T-cell (primary cell): ENCODE measurements at regions not wholly inside any gene's neighbourhood (a gene's known extent, or its start where the extent isn't known, plus 50 kb on each side); places are given as distances from the start of the nearest gene placed in this dataset.
"Not testable (repeated sequence)": the region's sequence is repeated elsewhere in the genome, so short reads cannot be mapped to it uniquely, and the experiment has no call there.

Source experiments
- ATAC-seq, 4 experiments: fragments of 200-7000 bp in 3 of 4; fragments of 150-1000 bp in 1 of 4; cut with Tn5 transposase; replicated peaks in 1 of 4; 1 replicate in 3 of 4; 2 replicates in 1 of 4; pipeline ENCODE4 v1.10.0; 2021; ENCODE audit warnings: moderate library complexity in 3 of 4, mild to moderate bottlenecking in 2 of 4, moderate number of reproducible peaks in 1 of 4
- CTCF ChIA-PET, 2 donors: fragments of 300-600 bp; sonication (Branson Sonifier 250); formaldehyde crosslinking; loops; one replicate each; lab custom pipeline; 2022; ENCODE audit warnings: antibody characterized with exemption in 2 of 2; lab: Charles Lee
- POLR2A ChIA-PET, 2 donors: fragments of 300-600 bp; sonication (Branson Sonifier 250); formaldehyde crosslinking; loops; one replicate each; lab custom pipeline; 2022; ENCODE audit warnings: antibody characterized with exemption in 2 of 2; lab: Charles Lee
- DNase-seq, 35 experiments: peaks; one replicate each; pipeline versions ENCODE4 v3.0.0 to v3.0.0-alpha.2; 2013 to 2023
- H3K27ac ChIP-seq: one replicate; pipeline ENCODE4 v1.5.1; 2013; ENCODE audit warnings: low read length
- H3K27me3 ChIP-seq, 2 experiments: replicated peaks in 1 of 2; 1 replicate in 1 of 2; 2 replicates in 1 of 2; pipeline versions ENCODE4 v1.6.1 to v1.7.0; 2013; ENCODE audit warnings: low read length in 1 of 2, mixed read lengths in 1 of 2; ENCODE audit not compliant: control insufficient read depth in 2 of 2, insufficient read depth in 2 of 2; ENCODE audit errors: extremely low read depth in 1 of 2
- H3K36me3 ChIP-seq, 2 donors: 1 replicate in 1 of 2; 2 replicates in 1 of 2; pipeline versions ENCODE4 v1.6.1 to v1.7.0; 2013; ENCODE audit warnings: low read length in 1 of 2; ENCODE audit not compliant: control insufficient read depth in 2 of 2, insufficient read depth in 1 of 2; ENCODE audit errors: extremely low read depth in 1 of 2
- H3K4me1 ChIP-seq, 2 experiments: 1 replicate in 1 of 2; 2 replicates in 1 of 2; pipeline versions ENCODE4 v1.6.1 to v1.7.0; 2013; ENCODE audit warnings: low read length in 2 of 2, mixed read lengths in 1 of 2; ENCODE audit not compliant: insufficient read depth in 2 of 2, control insufficient read depth in 1 of 2; ENCODE audit errors: extremely low read depth in 1 of 2
- H3K4me3 ChIP-seq, 2 donors: 1 replicate in 1 of 2; 2 replicates in 1 of 2; pipeline versions ENCODE4 v1.5.1 to v1.7.0; 2013; ENCODE audit warnings: mild to moderate bottlenecking in 2 of 2, low read length in 1 of 2, moderate library complexity in 1 of 2; ENCODE audit not compliant: control insufficient read depth in 1 of 2; ENCODE audit errors: extremely low read depth in 1 of 2
- H3K9me3 ChIP-seq: 2 replicates; pipeline ENCODE4 v1.7.0; 2013
- H3K27ac Mint-ChIP-seq, 2 donors: one replicate each; pipeline ENCODE4 v1.8.0; 2020 to 2021; ENCODE audit warnings: mild to moderate bottlenecking in 2 of 2, mixed read lengths in 2 of 2
- H3K27me3 Mint-ChIP-seq, 2 donors: one replicate each; pipeline ENCODE4 v1.8.0; 2021 to 2022; ENCODE audit warnings: mixed read lengths in 2 of 2
- H3K36me3 Mint-ChIP-seq: one replicate; pipeline ENCODE4 v1.8.0; 2021; ENCODE audit warnings: mixed read lengths
- H3K4me1 Mint-ChIP-seq, 3 donors: one replicate each; pipeline ENCODE4 v1.8.0; 2020 to 2022; ENCODE audit warnings: mixed read lengths in 3 of 3, mild to moderate bottlenecking in 1 of 3
- H3K4me3 Mint-ChIP-seq, 3 donors: one replicate each; pipeline ENCODE4 v1.8.0; 2020 to 2022; ENCODE audit warnings: mild to moderate bottlenecking in 3 of 3, mixed read lengths in 3 of 3, moderate library complexity in 3 of 3
- H3K9me3 Mint-ChIP-seq, 3 donors: one replicate each; pipeline ENCODE4 v1.8.0; 2020 to 2022; ENCODE audit warnings: mixed read lengths in 3 of 3
- WGBS: methylation state at CpG from one replicate; pipeline ENCODE4 v1.1.5; 2013; ENCODE audit warnings: missing lambda C conversion rate; ENCODE audit not compliant: insufficient coverage; 5-methylcytosine and 5-hydroxymethylcytosine counted together

GRCh38 chr4:115956054-115956796, 842.8 kb upstream of the NDST4 start:
- H3K36me3 ChIP-seq, H3K4me3 Mint-ChIP-seq, H3K4me1 Mint-ChIP-seq, H3K4me1 ChIP-seq, H3K27ac ChIP-seq, H3K9me3 ChIP-seq, H3K4me3 ChIP-seq, ATAC-seq, DNase-seq, POLR2A ChIA-PET, H3K27me3 Mint-ChIP-seq, H3K27ac Mint-ChIP-seq, CTCF ChIA-PET, H3K36me3 Mint-ChIP-seq, H3K9me3 Mint-ChIP-seq, H3K27me3 ChIP-seq: not testable (repeated sequence)
- 100% methylated on average over 1 of the region's 6 CpGs for whole genome bisulfite sequencing

- Mint-ChIP-seq H3K4me3 (no peak overlapping the region), H3K9me3 (peaks cover 0 to 7% (median 0%) of the 10 kb centered on the region in 3 donors), H3K27ac (no peak overlapping the region), H3K27me3 (no peaks in the 10 kb centered on the region), H3K36me3 (no peaks in the 10 kb centered on the region), H3K4me1 (no peaks in the 10 kb centered on the region)
- CTCF ChIA-PET, result no interaction called here
- DNase-seq, result no peak
- 86% methylated on average over 10 of the region's 10 CpGs for WGBS
- Histone ChIP-seq H3K4me3 (no peak overlapping the region), H3K4me1 (no peaks in the 10 kb centered on the region), H3K36me3 (no peaks in the 10 kb centered on the region), H3K27ac (no peak overlapping the region), H3K27me3 (no peaks in the 10 kb centered on the region), H3K9me3 (no peaks in the 10 kb centered on the region)
- POLR2A ChIA-PET, result no interaction called here
- ATAC-seq, result no peak
These were observed 837.4 kb upstream of the NDST4 start for GRCh38 chr4:115950806-115951205.

GRCh38 chr4:115949974-115950743, 836.7 kb upstream of the NDST4 start:
- H3K27ac Mint-ChIP-seq, DNase-seq, CTCF ChIA-PET: not testable (repeated sequence)

GRCh38 chr4:115945026-115945425, 831.6 kb upstream of the NDST4 start:
- Mint-ChIP-seq H3K27me3 (no peaks in the 10 kb centered on the region), H3K36me3 (no peaks in the 10 kb centered on the region), H3K9me3 (peaks cover 1 to 8% (median 7%) of the 10 kb centered on the region in 3 donors), H3K4me1 (no peaks in the 10 kb centered on the region), H3K27ac (no peak overlapping the region), H3K4me3 (no peak overlapping the region)
- no peaks in the 10 kb centered on the region for H3K27me3 ChIP-seq
- H3K27ac ChIP-seq, result no peak overlapping the region
- H3K4me1 ChIP-seq, result no peaks in the 10 kb centered on the region
- WGBS, result no CpG with 5 or more reads among the region's 3 CpGs
- no peak overlapping the region for H3K4me3 ChIP-seq
- ATAC-seq (no peak), DNase-seq (no peak)
- ChIA-PET CTCF (no interaction called here), POLR2A (no interaction called here)
- H3K36me3 ChIP-seq, result no peaks in the 10 kb centered on the region
- no peaks in the 10 kb centered on the region for H3K9me3 ChIP-seq

More at GRCh38 chr4:115949974-115950743, 836.7 kb upstream of the NDST4 start:
- H3K9me3 ChIP-seq, H3K4me3 ChIP-seq, H3K27me3 Mint-ChIP-seq, ATAC-seq, H3K27ac ChIP-seq, POLR2A ChIA-PET, H3K27me3 ChIP-seq, H3K4me3 Mint-ChIP-seq, H3K4me1 Mint-ChIP-seq, H3K9me3 Mint-ChIP-seq, H3K4me1 ChIP-seq, H3K36me3 Mint-ChIP-seq, H3K36me3 ChIP-seq: not testable (repeated sequence)
- WGBS, result 60% methylated on average over 1 of the region's 3 CpGs

- Histone ChIP-seq H3K4me3 (no peak overlapping the region), H3K36me3 (no peaks in the 10 kb centered on the region), H3K4me1 (no peaks in the 10 kb centered on the region), H3K27me3 (no peaks in the 10 kb centered on the region), H3K27ac (no peak overlapping the region), H3K9me3 (no peaks in the 10 kb centered on the region)
- Mint-ChIP-seq H3K27ac (no peak overlapping the region), H3K4me1 (no peaks in the 10 kb centered on the region), H3K9me3 (peaks cover 0 to 8% (median 7%) of the 10 kb centered on the region in 3 donors), H3K36me3 (no peaks in the 10 kb centered on the region), H3K27me3 (no peaks in the 10 kb centered on the region), H3K4me3 (no peak overlapping the region)
- CTCF ChIA-PET, result no interaction called here
- ATAC-seq, result no peak
- POLR2A ChIA-PET, result no interaction called here
- WGBS, result 80% methylated on average over 1 of the region's 5 CpGs
- DNase-seq, result no peak
These were observed 830.9 kb upstream of the NDST4 start for GRCh38 chr4:115944146-115944905.

GRCh38 chr4:115938764-115939443, 825.5 kb upstream of the NDST4 start:
- H3K27ac Mint-ChIP-seq, result no peak overlapping the region
- ChIA-PET POLR2A (no interaction called here), CTCF (no interaction called here)
- peaks cover 0 to 5% (median 0%) of the 10 kb centered on the region in 3 donors for H3K9me3 Mint-ChIP-seq
- H3K27me3 ChIP-seq, result no peaks in the 10 kb centered on the region
- H3K4me1 Mint-ChIP-seq, result no peaks in the 10 kb centered on the region
- no peaks in the 10 kb centered on the region for H3K27me3 Mint-ChIP-seq
- H3K27ac ChIP-seq, result no peak overlapping the region
- no CpG with 5 or more reads among the region's 4 CpGs for WGBS
- H3K4me1 ChIP-seq, result no peaks in the 10 kb centered on the region
- no peaks in the 10 kb centered on the region for H3K36me3 ChIP-seq
- no peaks in the 10 kb centered on the region for H3K36me3 Mint-ChIP-seq
- no peak for DNase-seq
- no peak for ATAC-seq
- no peak overlapping the region for H3K4me3 Mint-ChIP-seq
- H3K4me3 ChIP-seq, result no peak overlapping the region
- H3K9me3 ChIP-seq, result no peaks in the 10 kb centered on the region
